GM12892 (cell line): ENCODE measurements at regions not wholly inside any gene's neighbourhood (a gene's known extent, or its start where the extent isn't known, plus 50 kb on each side); places are given as distances from the start of the nearest gene placed in this dataset.

Experiments used
- POLR2A ChIP-seq: IDR thresholded peaks from 2 replicates; pipeline ENCODE4 v1.6.1; 2011; ENCODE audit warnings: low read depth, low read length, control low read depth
- POLR2AphosphoS5 ChIP-seq: IDR thresholded peaks from 2 replicates; pipeline ENCODE4 v1.6.1; 2011; ENCODE audit warnings: low read depth, low read length, control low read depth
- TAF1 ChIP-seq: IDR thresholded peaks from 2 replicates; pipeline ENCODE4 v1.6.1; 2011; ENCODE audit warnings: low read depth, mild to moderate bottlenecking, control low read depth, low read length, borderline replicate concordance

DNA sequence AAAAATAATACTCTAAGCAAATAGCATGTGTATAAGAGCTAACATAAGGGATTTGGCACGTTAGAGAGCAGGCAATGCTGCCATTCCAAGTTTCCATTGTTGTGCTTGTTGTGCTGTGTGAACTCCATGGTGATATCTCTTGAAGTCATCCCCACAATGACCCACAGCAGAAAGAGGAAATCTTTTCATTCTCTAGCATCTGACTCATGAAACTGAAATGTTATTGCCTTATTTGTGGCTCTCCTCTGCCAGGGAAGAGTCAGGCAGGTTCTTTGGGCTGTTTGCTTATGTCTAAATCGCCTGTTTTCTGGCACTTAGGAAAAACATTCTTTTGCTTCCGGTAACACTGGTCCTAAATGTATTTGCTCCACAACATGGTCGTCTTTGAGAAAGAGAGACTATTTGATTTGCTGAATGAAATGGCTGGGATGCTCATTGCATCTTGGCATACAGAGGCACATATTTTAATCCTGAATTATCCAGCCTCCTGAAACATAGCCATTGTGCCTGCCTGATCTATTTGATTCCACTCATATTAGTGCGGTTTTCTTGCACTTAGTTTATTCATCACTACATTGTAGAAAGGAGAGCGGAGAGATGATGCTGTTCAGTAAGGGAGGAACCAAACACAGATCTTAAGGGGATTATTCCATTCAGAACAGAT lies 188.8 kb downstream of the CSNK1G3 start:
- TF ChIP-seq POLR2AphosphoS5 (no peak), POLR2A (no peak), TAF1 (no peak)
